Activated T-helper 1 cell treated with anti-CD3 and anti-CD28 coated beads, Interleukin-2, amount 50 U/mL, for 16 hours (primary cell): ENCODE measurements at regions not wholly inside any gene's neighbourhood (a gene's known extent, or its start where the extent isn't known, plus 50 kb on each side); places are given as distances from the start of the nearest gene placed in this dataset.
"Not testable (repeated sequence)": the region's sequence is repeated elsewhere in the genome, so short reads cannot be mapped to it uniquely, and the experiment has no call there.

Experiments
- DNase-seq, 2 donors: peaks; one replicate each; pipeline ENCODE4 v3.0.0-alpha.2; 2020; ENCODE audit warnings: low read depth in 1 of 2, low spot score in 1 of 2

- DNase-seq = no peak
These were observed 599.6 kb downstream of the EPM2A start for GRCh38 chr6:145135702-145136101.

GRCh38 chr6:145137425-145137824 lies 597.9 kb downstream of the EPM2A start:
- DNase-seq = no peak

- no peak for DNase-seq
These were observed 596.7 kb downstream of the EPM2A start for GRCh38 chr6:145138469-145139139.

GRCh38 chr6:145139140-145139850 lies 596.0 kb downstream of the EPM2A start:
- DNase-seq = no peak

- DNase-seq = no peak
These were observed 595.4 kb downstream of the EPM2A start for GRCh38 chr6:145139895-145140294.

GRCh38 chr6:145141572-145141971 lies 593.7 kb downstream of the EPM2A start:
- DNase-seq = no peak

GRCh38 chr6:145142958-145143357 lies 592.4 kb downstream of the EPM2A start:
- no peak for DNase-seq

- DNase-seq = no peak
These were observed 591.9 kb downstream of the EPM2A start for GRCh38 chr6:145143379-145143778.

GRCh38 chr6:145147559-145147958 lies 587.8 kb downstream of the EPM2A start:
- no peak for DNase-seq

GRCh38 chr6:145147981-145148749 lies 587.2 kb downstream of the EPM2A start:
- no peak for DNase-seq

- DNase-seq = no peak
These were observed 586.5 kb downstream of the EPM2A start for GRCh38 chr6:145148776-145149175.

GRCh38 chr6:145151624-145152023 lies 583.7 kb downstream of the EPM2A start:
- DNase-seq = no peak

GRCh38 chr6:145153495-145153894 lies 581.8 kb downstream of the EPM2A start:
- no peak for DNase-seq

- no peak for DNase-seq
These were observed 579.9 kb downstream of the EPM2A start for GRCh38 chr6:145155411-145155810.

- DNase-seq = no peak
These were observed 579.2 kb downstream of the EPM2A start for GRCh38 chr6:145155873-145156782.

- not testable (repeated sequence) for DNase-seq
These were observed 576.7 kb downstream of the EPM2A start for GRCh38 chr6:145158636-145159035.

- no peak for DNase-seq
These were observed 575.4 kb downstream of the EPM2A start for GRCh38 chr6:145159921-145160320.

- no peak for DNase-seq
These were observed 573.8 kb downstream of the EPM2A start for GRCh38 chr6:145161501-145161900.

- no peak for DNase-seq
These were observed 565.5 kb downstream of the EPM2A start for GRCh38 chr6:145169726-145170224.

GRCh38 chr6:145175470-145175869 lies 559.9 kb downstream of the EPM2A start:
- DNase-seq = no peak

GRCh38 chr6:145178391-145178790 lies 556.9 kb downstream of the EPM2A start:
- no peak for DNase-seq
